ENCODE measurements at regions not wholly inside any gene's neighbourhood (a gene's known extent, or its start where the extent isn't known, plus 50 kb on each side); places are given as distances from the start of the nearest gene placed in this dataset.

GRCh38 chr13:40328091-40328490 lies 338.4 kb downstream of the FOXO1 start:
- no peak overlapping the region for H3K4me2 ChIP-seq (ENCODE audit: low read length)
- H3K27me3 ChIP-seq (ENCODE audit: insufficient read depth, low read length), result no peaks in the 10 kb centered on the region
- H2AFZ ChIP-seq (ENCODE audit: low read length), result no peak overlapping the region
- H3K36me3 ChIP-seq (ENCODE audit: insufficient read depth, low read length), result no peaks in the 10 kb centered on the region
- no peaks in the 10 kb centered on the region for H4K20me1 ChIP-seq (ENCODE audit: insufficient read depth, low read length)
- no peaks in the 10 kb centered on the region for H3K79me2 ChIP-seq (ENCODE audit: insufficient read depth, low read length)
- TF ChIP-seq EZH2 (IDR thresholded peaks at IDR 0.05; ENCODE audit: borderline replicate concordance, low read length), result no peak
- TF ChIP-seq CTCF (IDR thresholded peaks at IDR 0.05; ENCODE audit: low read length), result no peak
- peaks cover 14% of the 10 kb centered on the region for H3K4me1 ChIP-seq (ENCODE audit: insufficient read depth, low read length, severe bottlenecking)
- H3K4me3 ChIP-seq (ENCODE audit: low read depth, low read length, poor library complexity, severe bottlenecking), result no peak overlapping the region
- H3K9me2 ChIP-seq (ENCODE audit: low read depth, low read length), result no peaks in the 10 kb centered on the region
- H3K9ac ChIP-seq (ENCODE audit: low read length), result no peak overlapping the region
- no peaks in the 10 kb centered on the region for H3K9me3 ChIP-seq (ENCODE audit: low read length)
- H3K27ac ChIP-seq (ENCODE audit: low read depth, low read length, poor library complexity, severe bottlenecking), result no peak overlapping the region
- H3F3A ChIP-seq (ENCODE audit: insufficient read depth, low read length), result no peaks in the 10 kb centered on the region

GRCh38 chr13:40329781-40330485 lies 336.5 kb downstream of the FOXO1 start:
- no peaks in the 10 kb centered on the region for H3K27me3 ChIP-seq (ENCODE audit: insufficient read depth, low read length)
- no peaks in the 10 kb centered on the region for H3K9me2 ChIP-seq (ENCODE audit: low read depth, low read length)
- H3K9me3 ChIP-seq (ENCODE audit: low read length), result no peaks in the 10 kb centered on the region
- H3K36me3 ChIP-seq (ENCODE audit: insufficient read depth, low read length), result no peaks in the 10 kb centered on the region
- no peaks in the 10 kb centered on the region for H3K79me2 ChIP-seq (ENCODE audit: insufficient read depth, low read length)
- no peak overlapping the region for H3K9ac ChIP-seq (ENCODE audit: low read length)
- H3K27ac ChIP-seq (ENCODE audit: low read depth, low read length, poor library complexity, severe bottlenecking), result no peak overlapping the region
- peaks cover 14% of the 10 kb centered on the region for H3K4me1 ChIP-seq (ENCODE audit: insufficient read depth, low read length, severe bottlenecking)
- no peaks in the 10 kb centered on the region for H3F3A ChIP-seq (ENCODE audit: insufficient read depth, low read length)
- no peak overlapping the region; the same call in 1 of the 2 replicates for H2AFZ ChIP-seq (ENCODE audit: low read length)
- TF ChIP-seq EZH2 (IDR thresholded peaks at IDR 0.05; ENCODE audit: borderline replicate concordance, low read length) (no peak), CTCF (IDR thresholded peaks at IDR 0.05; ENCODE audit: low read length) (no peak)
- no peak overlapping the region for H3K4me2 ChIP-seq (ENCODE audit: low read length)
- no peaks in the 10 kb centered on the region for H4K20me1 ChIP-seq (ENCODE audit: insufficient read depth, low read length)
- no peak overlapping the region for H3K4me3 ChIP-seq (ENCODE audit: low read depth, low read length, poor library complexity, severe bottlenecking)

- H3K9ac ChIP-seq (ENCODE audit: low read length), result no peak overlapping the region
- peaks cover 8% of the 10 kb centered on the region for H3K4me1 ChIP-seq (ENCODE audit: insufficient read depth, low read length, severe bottlenecking)
- no peaks in the 10 kb centered on the region for H3K9me3 ChIP-seq (ENCODE audit: low read length)
- no peaks in the 10 kb centered on the region for H3F3A ChIP-seq (ENCODE audit: insufficient read depth, low read length)
- no peaks in the 10 kb centered on the region for H3K79me2 ChIP-seq (ENCODE audit: insufficient read depth, low read length)
- no peaks in the 10 kb centered on the region for H3K36me3 ChIP-seq (ENCODE audit: insufficient read depth, low read length)
- no peak for TF ChIP-seq EZH2 (IDR thresholded peaks at IDR 0.05; ENCODE audit: borderline replicate concordance, low read length)
- TF ChIP-seq CTCF (IDR thresholded peaks at IDR 0.05; ENCODE audit: low read length), result no peak
- no peak overlapping the region for H3K27ac ChIP-seq (ENCODE audit: low read depth, low read length, poor library complexity, severe bottlenecking)
- H4K20me1 ChIP-seq (ENCODE audit: insufficient read depth, low read length), result no peaks in the 10 kb centered on the region
- H3K4me2 ChIP-seq (ENCODE audit: low read length), result no peak overlapping the region
- no peak overlapping the region for H2AFZ ChIP-seq (ENCODE audit: low read length)
- no peaks in the 10 kb centered on the region for H3K27me3 ChIP-seq (ENCODE audit: insufficient read depth, low read length)
- H3K4me3 ChIP-seq (ENCODE audit: low read depth, low read length, poor library complexity, severe bottlenecking), result no peak overlapping the region
- no peaks in the 10 kb centered on the region for H3K9me2 ChIP-seq (ENCODE audit: low read depth, low read length)
Observed at GRCh38 chr13:40330950-40331349, 335.5 kb downstream of the FOXO1 start.
